GM12865 (cell line): ENCODE measurements at regions not wholly inside any gene's neighbourhood (a gene's known extent, or its start where the extent isn't known, plus 50 kb on each side); places are given as distances from the start of the nearest gene placed in this dataset.

ENCODE experiments used
- DNase-seq: peaks from one replicate; pipeline ENCODE4 v3.0.0; 2010; ENCODE audit warnings: low read depth
- H3K4me3 ChIP-seq: 2 replicates; pipeline ENCODE4 v1.5.1; 2011; ENCODE audit warnings: mild to moderate bottlenecking, low read depth, low read length, control low read depth
- TF ChIP-seq, protein P1 (sequence below): IDR thresholded peaks from 2 replicates; pipeline ENCODE4 v1.5.1; 2011; ENCODE audit warnings: low read length, control low read depth, low read depth, inconsistent platforms; ENCODE audit not compliant: insufficient read depth; ENCODE audit errors: missing control alignments

- TF ChIP-seq, protein P1, sequence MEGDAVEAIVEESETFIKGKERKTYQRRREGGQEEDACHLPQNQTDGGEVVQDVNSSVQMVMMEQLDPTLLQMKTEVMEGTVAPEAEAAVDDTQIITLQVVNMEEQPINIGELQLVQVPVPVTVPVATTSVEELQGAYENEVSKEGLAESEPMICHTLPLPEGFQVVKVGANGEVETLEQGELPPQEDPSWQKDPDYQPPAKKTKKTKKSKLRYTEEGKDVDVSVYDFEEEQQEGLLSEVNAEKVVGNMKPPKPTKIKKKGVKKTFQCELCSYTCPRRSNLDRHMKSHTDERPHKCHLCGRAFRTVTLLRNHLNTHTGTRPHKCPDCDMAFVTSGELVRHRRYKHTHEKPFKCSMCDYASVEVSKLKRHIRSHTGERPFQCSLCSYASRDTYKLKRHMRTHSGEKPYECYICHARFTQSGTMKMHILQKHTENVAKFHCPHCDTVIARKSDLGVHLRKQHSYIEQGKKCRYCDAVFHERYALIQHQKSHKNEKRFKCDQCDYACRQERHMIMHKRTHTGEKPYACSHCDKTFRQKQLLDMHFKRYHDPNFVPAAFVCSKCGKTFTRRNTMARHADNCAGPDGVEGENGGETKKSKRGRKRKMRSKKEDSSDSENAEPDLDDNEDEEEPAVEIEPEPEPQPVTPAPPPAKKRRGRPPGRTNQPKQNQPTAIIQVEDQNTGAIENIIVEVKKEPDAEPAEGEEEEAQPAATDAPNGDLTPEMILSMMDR, result no peak
- no peak overlapping the region for H3K4me3 ChIP-seq
- no peak for DNase-seq
These were observed 1267.6 kb downstream of the SLC16A7 start for GRCh38 chr12:60863421-60863820.

GRCh38 chr12:60872219-60872618 is 1276.4 kb downstream of the SLC16A7 start:
- DNase-seq, result no peak
- no peak overlapping the region for H3K4me3 ChIP-seq
- TF ChIP-seq, protein P1, result no peak

GRCh38 chr12:60872850-60873713 is 1277.3 kb downstream of the SLC16A7 start:
- no peak for DNase-seq
- H3K4me3 ChIP-seq, result no peak overlapping the region
- TF ChIP-seq, protein P1, result no peak

DNA sequence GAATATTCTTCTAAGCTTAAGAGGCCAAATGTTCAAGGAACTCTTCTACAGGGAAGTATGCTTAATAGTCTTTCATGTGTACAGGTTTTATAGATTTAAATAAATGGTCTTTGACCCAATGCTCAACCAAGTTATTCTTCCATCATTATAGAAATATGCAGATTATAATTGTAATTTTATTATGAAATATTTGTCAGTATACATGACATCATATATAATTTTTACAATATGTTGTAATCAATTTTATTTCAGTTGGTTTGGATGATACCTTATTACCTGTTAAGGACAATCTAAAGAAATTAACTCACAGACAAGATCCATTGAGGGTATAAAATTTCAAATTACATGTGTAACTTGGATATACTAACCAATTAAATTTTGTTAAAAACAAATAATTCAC is 1278.3 kb downstream of the SLC16A7 start:
- TF ChIP-seq, protein P1, result no peak
- no peak for DNase-seq
- no peak overlapping the region for H3K4me3 ChIP-seq

DNA sequence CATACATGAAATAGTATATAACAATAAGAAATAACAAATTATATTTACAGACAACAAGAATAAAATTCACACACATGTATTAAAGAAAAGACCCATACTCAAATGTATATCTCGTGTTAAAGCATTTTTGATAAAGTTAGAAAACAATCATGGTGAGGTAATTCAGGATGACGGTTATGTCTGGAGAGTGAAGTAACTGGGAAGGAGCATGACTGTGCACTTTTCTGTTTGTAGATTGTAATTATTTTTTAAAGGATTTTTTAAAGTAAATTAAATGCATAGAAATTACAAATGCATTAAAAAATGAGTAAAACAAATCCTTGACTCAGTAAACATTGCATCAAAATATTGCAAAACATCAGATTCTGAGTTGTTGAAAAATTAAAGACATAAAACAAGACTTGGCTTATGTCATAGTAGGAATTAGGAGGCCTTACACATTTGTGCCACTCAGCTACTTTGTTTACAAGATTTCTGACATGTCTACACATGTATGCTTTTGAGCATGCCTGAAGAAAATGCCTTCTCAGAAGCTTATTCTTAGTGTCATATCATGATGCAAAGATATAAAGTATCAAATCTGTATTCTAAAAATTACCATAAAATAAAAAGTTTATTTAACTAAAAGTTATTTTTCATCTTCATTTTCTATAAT is 1325.1 kb downstream of the SLC16A7 start:
- TF ChIP-seq, protein P1, result no peak
- no peak for DNase-seq

GRCh38 chr12:60921541-60921940 is 1325.7 kb downstream of the SLC16A7 start:
- TF ChIP-seq, protein P1, result no peak
- no peak for DNase-seq
- no peak overlapping the region for H3K4me3 ChIP-seq

More for the DNA sequence above, 1325.1 kb downstream of the SLC16A7 start:
- H3K4me3 ChIP-seq, result no peak overlapping the region
